GM18519 (cell line): ENCODE measurements at regions not wholly inside any gene's neighbourhood (a gene's known extent, or its start where the extent isn't known, plus 50 kb on each side); places are given as distances from the start of the nearest gene placed in this dataset.

Experiments
- ATAC-seq: cut with Tn5 transposase; IDR thresholded peaks from one replicate; pipeline ENCODE4 v1.9.1; 2021; ENCODE audit warnings: mild to moderate bottlenecking, moderate library complexity; ENCODE audit not compliant: unreplicated experiment, low FRiP score

DNA sequence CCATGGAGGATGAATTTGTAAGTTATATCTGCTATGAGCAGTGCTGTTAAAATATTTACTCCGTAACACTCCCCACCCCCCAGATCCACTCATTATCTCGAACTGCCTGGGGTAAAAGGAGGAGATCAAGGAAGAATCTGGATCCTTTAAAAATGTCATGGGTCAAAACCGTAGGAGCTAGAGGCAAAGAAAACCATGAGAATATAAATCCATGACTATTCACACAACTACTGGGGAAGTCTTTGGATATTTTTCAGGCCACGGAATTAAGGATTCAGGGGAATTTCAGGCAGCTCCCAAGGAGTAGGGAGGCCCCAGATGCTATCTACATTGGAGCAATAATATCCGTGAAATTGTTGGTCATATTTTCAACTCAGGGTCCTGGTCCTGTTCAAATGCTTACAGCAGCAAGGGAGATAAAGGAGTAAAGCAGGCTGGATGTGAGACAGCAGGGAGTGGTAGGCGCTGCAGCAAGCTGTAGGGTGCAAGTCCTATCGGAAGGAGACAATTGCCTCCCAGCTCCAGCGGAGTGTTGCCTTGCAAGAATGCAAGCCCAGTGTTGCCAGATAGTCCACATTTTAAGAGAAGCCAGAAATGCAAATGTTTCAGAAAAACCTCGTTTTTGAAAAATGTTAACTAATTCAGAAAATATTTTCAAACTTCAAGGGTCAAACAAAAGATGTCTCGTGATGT lies 116.2 kb upstream of the KIT start:
- no peak for ATAC-seq

- no peak for ATAC-seq
These were observed 115.7 kb upstream of the KIT start for GRCh38 chr4:54542119-54542438.

DNA sequence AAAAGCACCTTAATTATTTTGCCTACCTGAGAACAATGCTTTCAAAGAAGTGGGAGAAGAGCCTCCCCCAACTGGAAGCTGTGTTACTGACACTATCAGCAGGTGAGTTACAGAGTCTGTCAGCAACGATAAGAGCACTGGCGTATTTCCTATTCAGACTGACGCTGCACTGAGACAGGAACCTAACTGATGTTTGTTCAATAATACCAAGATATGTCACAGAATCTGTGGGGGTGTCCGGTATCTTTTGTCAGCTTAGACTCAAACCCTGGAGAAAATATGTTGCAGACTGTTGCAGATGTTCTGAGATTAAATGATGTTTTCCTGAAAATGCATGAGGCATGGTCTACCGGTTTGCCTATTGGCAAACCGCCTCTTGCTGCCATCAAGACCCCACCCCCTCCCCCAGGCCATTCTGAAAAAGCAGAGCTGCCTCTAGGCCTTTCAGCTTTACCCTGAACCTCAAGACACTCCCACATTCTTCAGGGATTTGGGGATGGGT lies 115.2 kb upstream of the KIT start:
- no peak for ATAC-seq

DNA sequence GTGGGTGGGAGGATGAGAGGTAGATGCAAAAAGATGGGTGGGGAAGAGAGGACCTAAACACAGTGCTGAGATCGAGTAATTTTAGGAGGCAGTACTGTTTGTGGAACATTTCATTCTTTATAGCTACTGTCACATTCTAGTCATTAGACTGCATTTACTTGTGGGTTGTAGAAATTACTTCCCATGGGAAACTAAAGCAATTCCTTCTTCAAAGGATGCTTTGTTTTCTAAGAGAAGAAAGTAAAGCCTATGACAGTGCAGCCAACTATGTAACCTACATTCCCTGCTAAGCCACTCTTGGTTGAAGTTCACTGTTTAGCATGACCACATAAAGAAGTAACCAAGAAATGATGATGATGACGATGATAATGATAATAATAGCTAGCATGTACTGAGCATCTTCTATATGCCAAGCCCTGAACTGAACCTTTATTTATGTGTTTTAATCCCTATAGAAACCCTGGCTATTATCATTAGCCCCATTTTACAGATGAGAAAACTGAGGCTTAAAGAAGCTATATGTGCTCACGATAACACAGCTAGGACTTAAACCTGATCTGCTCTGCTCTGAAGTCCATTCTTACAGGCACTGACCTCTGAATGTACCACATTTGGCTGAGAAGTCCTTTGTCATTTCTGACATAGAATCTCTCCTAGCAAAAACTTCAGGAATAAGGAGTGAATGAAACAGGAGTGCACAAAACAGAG lies 114.5 kb upstream of the KIT start:
- no peak for ATAC-seq

GRCh38 chr4:54545663-54546424 lies 111.9 kb upstream of the KIT start:
- ATAC-seq: no peak

DNA sequence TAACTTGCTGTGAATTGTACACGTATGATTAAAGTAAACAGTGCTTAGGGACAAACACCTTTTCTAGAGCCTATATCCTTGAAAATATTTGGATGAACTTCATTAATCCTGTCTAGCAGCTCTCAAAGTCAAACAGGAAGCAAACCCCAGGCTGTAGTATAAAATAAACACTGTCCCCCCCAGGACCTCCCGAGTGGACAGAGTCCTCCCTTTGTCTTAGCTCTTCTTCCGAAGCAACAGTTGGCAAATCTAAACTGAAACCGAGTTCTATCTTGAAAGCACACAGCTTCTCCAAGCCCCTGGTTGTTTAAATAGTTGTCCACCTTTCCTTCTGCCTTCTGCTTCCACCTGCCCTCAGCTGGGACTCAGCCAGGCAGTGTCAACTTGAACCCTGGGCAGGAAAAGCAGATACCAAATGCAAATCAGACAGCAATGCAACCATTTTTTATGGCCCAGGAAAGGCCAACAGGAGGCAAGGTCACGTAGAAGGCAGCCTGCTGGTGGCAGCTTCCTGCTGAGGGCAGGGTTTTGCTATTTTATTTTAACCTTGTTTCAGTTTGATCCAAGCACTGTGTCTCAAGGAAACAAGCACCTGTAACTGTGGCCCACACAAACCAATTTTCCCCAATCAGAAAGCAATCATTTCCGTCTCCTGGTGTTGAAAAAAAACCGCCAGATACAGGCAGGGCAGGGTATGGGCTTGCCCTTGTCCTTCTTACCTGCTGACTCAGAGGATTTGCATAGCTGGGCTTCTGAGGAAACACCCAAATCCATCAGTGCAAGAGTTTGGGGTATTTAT lies 110.3 kb upstream of the KIT start:
- peak; percentile 48 for ATAC-seq

DNA sequence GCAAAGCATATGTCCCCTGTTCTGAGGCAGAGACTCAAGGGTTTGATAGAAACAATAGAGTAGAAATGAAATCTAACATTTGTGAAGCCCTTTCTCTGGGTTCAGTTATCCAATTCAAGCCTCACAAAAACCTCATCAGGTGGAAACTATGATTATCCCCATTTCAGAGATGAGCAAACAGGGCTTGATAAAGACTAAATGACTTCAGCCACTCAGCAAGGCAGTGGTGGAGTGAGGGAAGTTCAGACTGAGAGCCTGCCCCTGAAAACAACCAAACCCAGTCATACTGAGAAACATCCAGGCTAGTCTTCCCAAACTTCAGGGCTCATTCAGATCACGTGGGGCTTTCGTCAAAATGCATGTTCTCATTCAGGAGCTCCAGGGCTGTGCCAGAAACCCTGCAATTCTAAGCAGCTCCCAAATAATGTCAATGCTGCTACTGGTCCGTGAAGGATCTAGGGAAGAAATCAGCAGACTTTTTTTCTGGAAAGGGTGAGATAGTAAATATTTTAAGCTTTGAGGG lies 109.6 kb upstream of the KIT start:
- peak; percentile 33 for ATAC-seq

GRCh38 chr4:54548831-54549460 lies 108.8 kb upstream of the KIT start:
- ATAC-seq: no peak

GRCh38 chr4:54550395-54551171 lies 107.2 kb upstream of the KIT start:
- ATAC-seq: no peak

DNA sequence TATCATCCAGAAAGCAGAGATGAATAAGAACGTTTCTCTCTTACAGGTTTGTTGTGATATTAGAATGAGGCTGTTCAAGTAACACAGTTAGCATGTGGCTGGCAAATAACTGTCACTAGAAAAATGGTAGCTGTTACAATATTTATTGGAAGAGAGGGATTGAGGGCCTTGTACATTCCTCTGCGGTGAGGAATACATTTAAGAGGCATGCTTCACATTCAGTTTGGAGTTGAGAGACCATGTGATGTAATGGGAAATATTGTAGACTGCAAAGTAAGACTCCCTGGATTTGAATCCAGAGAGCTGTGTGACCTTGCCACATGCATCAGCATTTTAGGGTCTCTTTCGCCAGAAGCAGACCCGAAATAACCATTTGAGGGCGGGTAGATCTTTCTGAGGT lies 104.8 kb upstream of the KIT start:
- ATAC-seq: no peak

GRCh38 chr4:54554339-54554990 lies 103.3 kb upstream of the KIT start:
- no peak for ATAC-seq

DNA sequence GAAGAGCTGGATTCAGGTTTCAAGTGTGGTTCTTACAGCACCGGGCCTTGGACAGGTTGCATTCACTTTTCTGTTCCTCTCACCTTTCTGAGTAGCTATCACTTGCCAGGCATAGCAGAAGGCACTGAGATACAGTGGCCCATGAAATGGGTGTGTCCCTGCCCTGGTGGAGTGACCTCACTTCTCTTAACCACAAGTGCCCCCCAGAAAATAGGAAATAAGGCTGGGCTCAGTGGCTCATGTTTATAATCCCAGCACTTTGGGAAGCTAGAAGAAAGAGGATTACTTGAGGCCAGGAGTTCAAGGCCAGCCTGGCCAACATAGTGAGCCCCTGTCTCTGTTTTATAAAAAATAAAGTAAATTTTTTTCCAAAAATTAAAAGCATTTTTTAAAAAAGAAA lies 101.7 kb upstream of the KIT start:
- no peak for ATAC-seq

- no peak for ATAC-seq
These were observed 101.2 kb upstream of the KIT start for GRCh38 chr4:54556587-54556986.

DNA sequence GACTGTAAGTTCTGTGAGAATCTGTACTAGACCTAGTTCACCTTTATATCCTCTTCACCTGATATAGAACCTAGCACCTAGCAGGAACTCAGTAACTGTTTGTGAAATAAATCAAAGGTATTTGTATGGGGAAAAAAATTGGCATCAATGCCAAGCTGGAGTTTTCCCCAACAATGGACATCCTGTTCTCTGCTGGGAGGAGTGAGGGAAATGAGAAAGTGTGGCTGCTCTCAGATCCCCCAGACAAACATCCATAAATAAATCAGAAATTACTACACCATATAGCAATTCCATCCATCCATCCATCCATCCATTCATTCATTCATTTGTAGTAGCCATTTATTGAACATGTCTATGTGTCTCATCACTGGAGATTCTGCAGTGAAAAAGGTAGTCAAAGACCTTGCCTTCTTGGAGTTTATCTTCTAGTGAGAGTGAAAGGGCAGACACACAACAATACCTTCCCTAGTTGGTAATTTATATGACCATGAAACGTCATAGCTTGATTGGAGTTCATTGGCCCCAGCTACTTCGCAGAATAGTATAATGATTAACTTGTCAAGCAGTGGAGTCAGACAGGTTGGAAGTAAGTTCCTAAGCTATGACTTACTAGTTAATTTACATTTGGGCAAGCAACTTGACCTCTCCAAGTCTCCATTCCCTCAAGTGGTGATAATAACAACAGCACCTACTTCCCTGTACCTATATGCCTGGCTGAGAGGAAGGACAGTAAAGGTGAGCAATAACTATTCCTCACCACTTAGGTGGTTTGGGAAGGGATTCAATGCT lies 98.7 kb upstream of the KIT start:
- no peak for ATAC-seq

DNA sequence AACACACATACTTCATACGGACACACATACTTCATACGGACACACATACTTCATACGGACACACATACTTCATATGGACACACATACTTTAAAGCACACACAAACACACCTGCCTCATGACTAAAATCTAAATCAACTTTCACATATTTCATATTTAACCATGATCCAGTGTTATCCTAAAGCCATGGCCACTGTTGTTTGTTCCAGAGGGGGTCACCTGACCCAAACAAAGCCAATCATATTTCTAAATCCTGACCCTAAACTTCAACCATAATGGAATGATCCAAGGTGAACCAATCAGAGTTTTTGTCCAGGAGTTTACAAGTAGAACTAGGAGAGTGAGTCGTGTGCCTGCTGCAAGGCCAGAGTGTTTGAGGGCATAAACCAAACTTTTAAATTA lies 97.2 kb upstream of the KIT start:
- no peak for ATAC-seq

DNA sequence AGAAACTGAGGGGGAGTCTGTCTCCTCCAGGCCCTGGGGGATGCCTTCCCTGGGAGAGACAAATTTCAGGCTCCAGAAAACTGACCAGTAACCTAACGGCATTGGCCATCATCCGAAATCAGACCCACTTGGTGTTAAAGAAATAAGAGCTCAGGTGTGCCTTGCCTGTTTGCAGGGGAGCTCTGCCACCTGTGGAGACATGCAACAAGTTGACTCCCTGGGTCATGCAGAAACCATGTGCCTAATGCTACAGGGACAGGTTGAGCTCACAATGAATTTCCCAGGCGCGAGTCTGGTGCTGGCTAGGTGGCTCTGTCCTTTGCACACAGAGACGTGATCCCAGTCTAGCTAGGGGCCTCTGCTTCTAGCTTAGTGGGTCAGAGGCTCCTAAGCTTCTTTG lies 95.8 kb upstream of the KIT start:
- ATAC-seq: no peak

- ATAC-seq: no peak
These were observed 91.1 kb upstream of the KIT start for GRCh38 chr4:54566608-54567007.

DNA sequence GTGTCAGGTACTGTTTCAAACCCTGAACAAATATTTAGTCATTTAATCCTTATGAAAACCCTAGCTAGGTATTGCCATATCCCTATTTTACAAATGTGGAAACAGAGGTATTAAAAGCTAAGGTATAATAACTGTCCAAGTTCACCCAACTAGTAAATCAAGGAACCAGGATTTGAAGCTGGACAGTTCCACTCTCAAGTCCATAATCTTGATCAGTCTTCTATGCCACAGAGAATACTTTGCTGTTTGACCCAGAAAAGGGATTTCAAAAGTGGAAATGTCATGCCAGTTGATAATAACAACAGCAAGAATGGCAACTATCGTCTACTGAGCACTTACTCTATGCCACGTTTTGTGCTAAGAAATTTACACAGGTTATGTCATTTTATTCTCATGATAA lies 90.4 kb upstream of the KIT start:
- no peak for ATAC-seq
